ENCODE measurements at regions not wholly inside any gene's neighbourhood (a gene's known extent, or its start where the extent isn't known, plus 50 kb on each side); places are given as distances from the start of the nearest gene placed in this dataset.

DNA sequence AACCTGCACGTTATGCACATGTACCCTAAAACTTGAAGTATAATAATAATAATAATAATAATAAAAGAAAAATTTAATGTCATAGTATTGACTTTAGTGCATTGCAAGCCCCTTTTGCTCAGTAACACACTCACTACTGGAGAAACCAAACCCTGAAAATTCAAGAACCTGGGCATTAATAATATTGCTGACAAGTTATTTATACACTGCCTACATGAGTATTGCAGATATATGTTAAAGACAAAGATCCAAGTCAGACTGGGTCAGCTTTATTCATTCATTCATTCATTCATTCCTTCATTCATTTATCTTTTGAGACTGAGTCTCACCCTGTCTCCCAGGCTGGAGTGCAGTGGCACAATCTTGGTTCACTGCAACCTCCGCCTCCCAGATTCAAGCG lies 1711.2 kb downstream of the TP53TG3F start:
- Histone ChIP-seq H3K4me1 (no peaks in the 10 kb centered on the region), H3K27me3 (no peaks in the 10 kb centered on the region), H3K4me3 (no peak overlapping the region), H3K27ac (no peak overlapping the region), H3K9me3 (peaks cover 0 to 27% (median 2%) of the 10 kb centered on the region in 4 donors), H3K36me3 (no peaks in the 10 kb centered on the region)
- TF ChIP-seq, protein P1, sequence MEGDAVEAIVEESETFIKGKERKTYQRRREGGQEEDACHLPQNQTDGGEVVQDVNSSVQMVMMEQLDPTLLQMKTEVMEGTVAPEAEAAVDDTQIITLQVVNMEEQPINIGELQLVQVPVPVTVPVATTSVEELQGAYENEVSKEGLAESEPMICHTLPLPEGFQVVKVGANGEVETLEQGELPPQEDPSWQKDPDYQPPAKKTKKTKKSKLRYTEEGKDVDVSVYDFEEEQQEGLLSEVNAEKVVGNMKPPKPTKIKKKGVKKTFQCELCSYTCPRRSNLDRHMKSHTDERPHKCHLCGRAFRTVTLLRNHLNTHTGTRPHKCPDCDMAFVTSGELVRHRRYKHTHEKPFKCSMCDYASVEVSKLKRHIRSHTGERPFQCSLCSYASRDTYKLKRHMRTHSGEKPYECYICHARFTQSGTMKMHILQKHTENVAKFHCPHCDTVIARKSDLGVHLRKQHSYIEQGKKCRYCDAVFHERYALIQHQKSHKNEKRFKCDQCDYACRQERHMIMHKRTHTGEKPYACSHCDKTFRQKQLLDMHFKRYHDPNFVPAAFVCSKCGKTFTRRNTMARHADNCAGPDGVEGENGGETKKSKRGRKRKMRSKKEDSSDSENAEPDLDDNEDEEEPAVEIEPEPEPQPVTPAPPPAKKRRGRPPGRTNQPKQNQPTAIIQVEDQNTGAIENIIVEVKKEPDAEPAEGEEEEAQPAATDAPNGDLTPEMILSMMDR (IDR thresholded peaks at IDR 0.05) = no peak
- TF ChIP-seq EP300 (IDR thresholded peaks at IDR 0.05) (no peak), POLR2A (IDR thresholded peaks at IDR 0.05) (no peak), POLR2AphosphoS5 (IDR thresholded peaks at IDR 0.05) (no peak)
- WGBS, 2 donors = 86 to 88% methylated on average over 3 of the region's 3 CpGs
- ATAC-seq (ENCODE audit: low FRiP score in 2 of 2) (no peak), DNase-seq (no peak)

DNA sequence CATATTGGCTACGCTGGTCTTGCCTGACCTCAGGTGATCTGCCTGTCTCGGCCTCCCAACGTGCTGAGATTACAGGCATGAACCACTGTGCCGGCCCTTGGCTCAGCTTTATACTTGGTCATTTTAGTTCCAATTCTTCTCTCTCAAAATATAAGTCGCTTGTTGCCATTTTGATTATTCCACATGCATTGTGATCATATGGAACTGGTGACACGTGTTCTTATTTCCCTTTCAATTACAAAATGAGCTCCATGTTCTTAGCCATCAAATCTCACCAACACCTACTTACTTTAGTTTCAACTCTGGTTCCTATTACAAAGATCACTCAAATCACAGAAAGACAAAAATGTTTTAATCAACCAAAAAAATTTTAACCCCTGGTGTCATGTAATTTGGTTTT lies 1711.7 kb downstream of the TP53TG3F start:
- ATAC-seq (ENCODE audit: low FRiP score in 2 of 2) (no peak), DNase-seq (no peak)
- Histone ChIP-seq H3K36me3 (no peaks in the 10 kb centered on the region), H3K9me3 (peaks cover 0 to 27% (median 2%) of the 10 kb centered on the region in 4 donors), H3K27ac (no peak overlapping the region), H3K4me1 (no peaks in the 10 kb centered on the region), H3K27me3 (no peaks in the 10 kb centered on the region), H3K4me3 (no peak overlapping the region)
- WGBS, 2 donors = 67 to 81% methylated on average over 6 of the region's 6 CpGs
- no peak for TF ChIP-seq POLR2AphosphoS5 (IDR thresholded peaks at IDR 0.05)
- TF ChIP-seq, protein P1 (IDR thresholded peaks at IDR 0.05) = no peak
- TF ChIP-seq POLR2A (IDR thresholded peaks at IDR 0.05) = no peak
- no peak for TF ChIP-seq EP300 (IDR thresholded peaks at IDR 0.05)

DNA sequence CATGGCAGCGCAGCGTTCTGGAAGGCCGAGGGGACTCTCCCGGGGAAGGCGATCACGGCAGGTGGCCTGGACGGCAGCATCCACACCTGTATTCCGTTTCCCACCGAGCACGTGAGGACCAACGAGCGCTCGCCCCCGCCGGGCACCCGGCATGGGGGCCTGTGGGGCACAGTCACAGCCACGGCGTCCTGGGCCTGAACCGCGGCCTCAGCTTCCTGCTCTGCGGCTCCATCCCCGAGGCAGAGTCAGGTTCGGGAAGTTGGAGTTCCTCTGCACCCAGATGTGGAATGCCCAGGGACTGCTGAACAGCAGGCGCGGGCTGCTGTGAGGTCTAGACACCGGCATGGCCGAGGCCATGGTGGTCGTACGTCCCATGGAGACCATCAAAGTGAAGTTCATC lies 1713.9 kb downstream of the TP53TG3F start:
- ATAC-seq (ENCODE audit: low FRiP score in 2 of 2) = no peak
- TF ChIP-seq, protein P1 (IDR thresholded peaks at IDR 0.05) = no peak
- TF ChIP-seq POLR2A (IDR thresholded peaks at IDR 0.05) = no peak
- TF ChIP-seq EP300 (IDR thresholded peaks at IDR 0.05) = no peak
- no peak for TF ChIP-seq POLR2AphosphoS5 (IDR thresholded peaks at IDR 0.05)
- peak in 1 of 2 donors; percentile 78 for DNase-seq
- H3K4me1 ChIP-seq = no peaks in the 10 kb centered on the region
- no peak overlapping the region for H3K4me3 ChIP-seq
- no peaks in the 10 kb centered on the region for H3K27me3 ChIP-seq
- H3K27ac ChIP-seq = no peak overlapping the region
- WGBS, 2 donors = 89 to 96% methylated on average over 19 to 29 of the region's 29 CpGs
- H3K36me3 ChIP-seq = no peaks in the 10 kb centered on the region
- peaks cover 0 to 27% (median 2%) of the 10 kb centered on the region in 4 donors for H3K9me3 ChIP-seq

DNA sequence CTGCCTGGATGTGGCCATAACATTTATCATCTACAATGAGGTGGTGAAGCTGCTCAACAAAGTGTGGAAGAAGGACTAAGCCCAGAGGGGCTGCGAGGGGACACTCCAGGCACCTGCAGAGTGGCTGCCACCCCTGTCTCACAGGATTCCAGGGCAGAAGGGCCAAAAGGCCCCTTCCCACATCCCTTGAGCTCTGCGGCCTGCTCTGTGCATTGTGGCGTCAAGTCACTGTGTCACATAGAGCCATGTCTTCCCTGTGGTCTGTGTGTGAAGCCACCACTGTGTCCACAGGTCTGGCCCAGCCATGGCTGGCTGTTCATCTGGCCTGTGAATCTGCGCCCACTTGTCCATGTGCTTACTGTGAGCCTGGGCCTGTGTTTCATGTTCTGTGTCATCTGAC lies 1714.6 kb downstream of the TP53TG3F start:
- WGBS, 2 donors = 89% methylated on average over 4 of the region's 4 CpGs; no CpG with 5 or more reads in 1 of the 2 donors

DNA sequence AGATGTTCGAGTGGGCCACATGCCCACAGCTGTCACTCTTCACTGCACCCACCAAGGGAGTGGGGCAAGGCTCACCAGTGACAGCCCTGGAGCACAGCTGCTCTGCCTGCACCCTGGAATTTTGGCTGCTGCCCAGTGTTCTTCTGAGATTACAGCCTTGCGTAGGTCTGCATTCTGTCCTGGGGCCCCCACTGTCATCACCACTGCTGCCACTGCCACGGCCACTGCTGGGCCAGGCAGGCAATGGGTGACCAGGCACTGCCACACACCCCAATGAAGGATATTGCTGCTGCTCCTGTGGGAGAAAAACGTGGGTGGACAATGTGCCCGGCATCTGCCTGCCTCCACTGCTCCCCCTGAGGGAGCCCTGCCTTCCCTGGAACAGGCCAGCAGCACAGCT lies 1717.0 kb downstream of the TP53TG3F start:
- Histone ChIP-seq H3K27me3 (no peaks in the 10 kb centered on the region), H3K4me3 (no peak overlapping the region), H3K9me3 (peaks cover 0 to 11% (median 2%) of the 10 kb centered on the region in 4 donors), H3K27ac (no peak overlapping the region), H3K36me3 (no peaks in the 10 kb centered on the region), H3K4me1 (no peaks in the 10 kb centered on the region)
- WGBS, 2 donors = 59 to 71% methylated on average over 4 to 5 of the region's 5 CpGs
- TF ChIP-seq POLR2A (IDR thresholded peaks at IDR 0.05) (no peak), POLR2AphosphoS5 (IDR thresholded peaks at IDR 0.05) (no peak), EP300 (IDR thresholded peaks at IDR 0.05) (no peak)
- TF ChIP-seq, protein P1 (IDR thresholded peaks at IDR 0.05) = no peak
- DNase-seq (peak in 1 of 2 donors; percentile 34), ATAC-seq (ENCODE audit: low FRiP score in 2 of 2) (peak in 1 of 2 donors; percentile 50)

More for the DNA sequence above, 1714.6 kb downstream of the TP53TG3F start:
- peaks cover 0 to 23% (median 2%) of the 10 kb centered on the region in 4 donors for H3K9me3 ChIP-seq
- H3K36me3 ChIP-seq = no peaks in the 10 kb centered on the region
- H3K4me1 ChIP-seq = no peaks in the 10 kb centered on the region
- no peak for DNase-seq
- no peak for ATAC-seq (ENCODE audit: low FRiP score in 2 of 2)
- no peak overlapping the region for H3K27ac ChIP-seq
- no peaks in the 10 kb centered on the region for H3K27me3 ChIP-seq
- H3K4me3 ChIP-seq = no peak overlapping the region
- TF ChIP-seq, protein P1 (IDR thresholded peaks at IDR 0.05) = no peak
